ENCODE measurements at regions not wholly inside any gene's neighbourhood (a gene's known extent, or its start where the extent isn't known, plus 50 kb on each side); places are given as distances from the start of the nearest gene placed in this dataset.

- Histone ChIP-seq H3K4me2 (ENCODE audit: low read length) (no peak overlapping the region), H3K9me2 (ENCODE audit: insufficient read depth) (no peaks in the 10 kb centered on the region), H3K27me3 (ENCODE audit: insufficient read depth, low read length) (peaks cover 5% of the 10 kb centered on the region; the same call in 1 of the 2 replicates), H3K9ac (ENCODE audit: low read length) (no peak overlapping the region), H3K4me1 (ENCODE audit: control insufficient read depth in 1 of 2, insufficient read depth in 2 of 2, low read length in 2 of 2) (no peaks in the 10 kb centered on the region), H3K79me2 (ENCODE audit: insufficient read depth, low read length) (no peaks in the 10 kb centered on the region), H3K36me3 (ENCODE audit: control insufficient read depth in 1 of 2, insufficient read depth in 2 of 2, low read length in 2 of 2) (no peaks in the 10 kb centered on the region), H3K9me3 (ENCODE audit: control insufficient read depth in 1 of 2, insufficient read depth in 1 of 2, low read depth in 1 of 2, low read length in 2 of 2) (no peaks in the 10 kb centered on the region), H4K20me1 (ENCODE audit: insufficient read depth) (no peaks in the 10 kb centered on the region), H3K27ac (ENCODE audit: low read depth, low read length) (no peak overlapping the region), H3K4me3 (replicated peaks in 1 of 2; ENCODE audit: low read depth in 1 of 2, low read length in 2 of 2) (no peak overlapping the region), H2AFZ (ENCODE audit: low read depth, low read length, poor library complexity, severe bottlenecking) (no peak overlapping the region)
- ChIA-PET POLR2A (no interaction called here), CTCF (no interaction called here), RAD21 (ENCODE audit: low non-redundant PET in 1 of 2, low total read pairs in 2 of 2, uncharacterized antibody in 2 of 2, unreplicated experiment in 2 of 2) (no interaction called here)
- ATAC-seq = no peak
- TF ChIP-seq JUND (IDR thresholded peaks at IDR 0.05) (no peak), ZFX (IDR thresholded peaks at IDR 0.05) (no peak), ELF1 (IDR thresholded peaks at IDR 0.05; ENCODE audit: borderline replicate concordance, low read depth) (no peak), YY1 (IDR thresholded peaks at IDR 0.05; ENCODE audit: extremely low read depth, insufficient replicate concordance, low read depth, low read length) (no peak), ZBTB33 (IDR thresholded peaks at IDR 0.05; ENCODE audit: extremely low read depth, insufficient replicate concordance, low read length) (no peak), SP1 (IDR thresholded peaks at IDR 0.05; ENCODE audit: low read depth) (no peak), POLR2AphosphoS5 (IDR thresholded peaks at IDR 0.05; ENCODE audit: low read depth, low read length) (no peak), SIN3A (IDR thresholded peaks at IDR 0.05; ENCODE audit: low read depth) (no peak), CBX3 (IDR thresholded peaks at IDR 0.05; ENCODE audit: low read depth) (no peak), EGR1 (IDR thresholded peaks at IDR 0.05; ENCODE audit: low read depth) (no peak), EZH2 (IDR thresholded peaks at IDR 0.05) (no peak), CTCF (IDR thresholded peaks at IDR 0.05 in 2 of 3, conservative IDR thresholded peaks at IDR 0.05 in 1 of 3; ENCODE audit: borderline replicate concordance in 1 of 3, insufficient read depth in 1 of 3, low read depth in 2 of 3, low read length in 2 of 3) (no peak), SRF (IDR thresholded peaks at IDR 0.05; ENCODE audit: low read depth) (no peak), FOSL1 (IDR thresholded peaks at IDR 0.05; ENCODE audit: low read depth) (no peak)
- no TSS peak for BruUV-seq (replicated peaks)
- DNase-seq (ENCODE audit: low read depth, low spot score) = no peak
- intact Hi-C loops (cut with micrococcal nuclease) = no loop called here
These were observed 100.5 kb downstream of the ZNF664 start for GRCh38 chr12:124073356-124074035.
